ENCODE measurements at regions not wholly inside any gene's neighbourhood (a gene's known extent, or its start where the extent isn't known, plus 50 kb on each side); places are given as distances from the start of the nearest gene placed in this dataset.

DNA sequence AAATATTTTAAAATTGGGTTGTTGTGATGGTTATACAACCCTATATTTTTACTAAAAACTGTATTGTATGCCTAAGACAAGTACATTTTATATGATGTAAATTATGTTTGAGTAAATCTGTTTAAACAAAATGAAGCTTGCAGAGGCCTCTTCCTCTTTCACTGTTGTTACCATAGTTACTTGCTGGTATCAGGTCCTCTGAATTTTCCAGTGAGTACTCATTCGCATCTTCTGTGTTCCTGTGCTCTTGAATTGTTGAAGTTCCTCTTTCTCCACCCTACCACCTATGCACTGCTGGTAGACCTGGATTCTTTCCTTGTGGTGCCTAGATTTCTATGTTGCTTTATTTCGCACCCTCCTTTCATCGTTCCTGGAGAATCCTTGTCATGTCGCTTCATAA lies 938.5 kb upstream of the ACO1 start:
- H3K4me1 Mint-ChIP-seq = no peaks in the 10 kb centered on the region
- no peaks in the 10 kb centered on the region for H3K9me3 ChIP-seq (ENCODE audit: control insufficient read depth, insufficient read depth, low read length)
- intact Hi-C loops (cut with micrococcal nuclease) = no loop called here
- no peaks in the 10 kb centered on the region for H3K27me3 ChIP-seq (ENCODE audit: control insufficient read depth, insufficient read depth, low read length)
- no peaks in the 10 kb centered on the region for H3K36me3 Mint-ChIP-seq
- no peaks in the 10 kb centered on the region for H3K36me3 ChIP-seq (ENCODE audit: control insufficient read depth, insufficient read depth, low read length)
- 81% methylated on average over 3 of the region's 4 CpGs for WGBS (ENCODE audit: insufficient coverage)
- H3K4me3 ChIP-seq (ENCODE audit: low read length) = no peak overlapping the region
- no peak overlapping the region for H3K4me3 Mint-ChIP-seq
- H3K4me1 ChIP-seq (ENCODE audit: control insufficient read depth, insufficient read depth, low read length) = no peaks in the 10 kb centered on the region
- TF ChIP-seq, protein P1, sequence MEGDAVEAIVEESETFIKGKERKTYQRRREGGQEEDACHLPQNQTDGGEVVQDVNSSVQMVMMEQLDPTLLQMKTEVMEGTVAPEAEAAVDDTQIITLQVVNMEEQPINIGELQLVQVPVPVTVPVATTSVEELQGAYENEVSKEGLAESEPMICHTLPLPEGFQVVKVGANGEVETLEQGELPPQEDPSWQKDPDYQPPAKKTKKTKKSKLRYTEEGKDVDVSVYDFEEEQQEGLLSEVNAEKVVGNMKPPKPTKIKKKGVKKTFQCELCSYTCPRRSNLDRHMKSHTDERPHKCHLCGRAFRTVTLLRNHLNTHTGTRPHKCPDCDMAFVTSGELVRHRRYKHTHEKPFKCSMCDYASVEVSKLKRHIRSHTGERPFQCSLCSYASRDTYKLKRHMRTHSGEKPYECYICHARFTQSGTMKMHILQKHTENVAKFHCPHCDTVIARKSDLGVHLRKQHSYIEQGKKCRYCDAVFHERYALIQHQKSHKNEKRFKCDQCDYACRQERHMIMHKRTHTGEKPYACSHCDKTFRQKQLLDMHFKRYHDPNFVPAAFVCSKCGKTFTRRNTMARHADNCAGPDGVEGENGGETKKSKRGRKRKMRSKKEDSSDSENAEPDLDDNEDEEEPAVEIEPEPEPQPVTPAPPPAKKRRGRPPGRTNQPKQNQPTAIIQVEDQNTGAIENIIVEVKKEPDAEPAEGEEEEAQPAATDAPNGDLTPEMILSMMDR (IDR thresholded peaks at IDR 0.05) = no peak
- no peaks in the 10 kb centered on the region for H3K27me3 Mint-ChIP-seq (ENCODE audit: low read depth in 2 of 2)
- DNase-seq = no peak
- no peak overlapping the region for H3K27ac Mint-ChIP-seq
- ATAC-seq = no peak
- peaks cover 3 to 4% of the 10 kb centered on the region in 2 donors for H3K9me3 Mint-ChIP-seq
- no peak overlapping the region for H3K27ac ChIP-seq (ENCODE audit: low read length)

DNA sequence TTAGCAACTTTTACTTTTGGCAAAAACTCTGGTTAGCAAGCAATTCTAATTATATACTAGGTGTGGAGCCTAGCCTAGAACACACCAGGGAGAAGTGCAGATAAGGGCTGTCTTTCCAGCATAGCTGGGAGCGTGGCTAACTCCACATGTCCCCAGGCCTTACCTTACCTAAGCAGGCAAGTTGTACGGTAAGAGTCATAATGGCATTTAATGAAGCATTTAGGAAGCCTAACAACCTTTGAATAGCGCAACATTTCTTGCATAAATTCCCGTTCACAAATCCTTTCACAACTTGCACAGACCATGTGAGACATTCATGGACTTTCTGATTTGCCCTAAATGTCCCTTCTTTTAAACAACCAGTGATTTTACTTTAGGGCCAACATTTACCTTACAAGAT lies 917.4 kb upstream of the ACO1 start:
- intact Hi-C loops (cut with micrococcal nuclease) = no loop called here
- WGBS (ENCODE audit: insufficient coverage) = 81% methylated on average over 4 of the region's 4 CpGs
- ATAC-seq = no peak

DNA sequence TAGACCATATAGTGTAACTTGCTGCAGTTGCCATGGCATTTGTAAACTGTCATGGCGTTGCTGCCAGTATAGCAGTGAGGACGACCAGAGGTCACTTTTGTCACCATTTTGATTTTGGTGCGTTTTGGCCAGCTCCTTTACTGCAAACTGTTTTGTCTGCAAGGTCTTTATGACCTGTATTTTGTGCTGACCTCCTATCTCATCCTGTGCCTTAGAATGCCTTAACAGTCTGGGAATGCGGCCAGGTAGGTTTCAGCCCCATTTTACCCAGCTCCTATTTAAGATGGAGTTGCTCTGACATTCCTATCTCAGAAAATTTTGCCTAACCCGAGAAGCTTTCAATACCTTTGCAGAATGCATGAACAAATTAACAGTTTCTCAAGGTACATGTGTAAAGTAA lies 914.4 kb upstream of the ACO1 start:
- H3K27ac ChIP-seq (ENCODE audit: low read length) = no peak overlapping the region
- ATAC-seq (no peak), DNase-seq (no peak)
- H3K4me3 ChIP-seq (ENCODE audit: low read length) = no peak overlapping the region
- no peaks in the 10 kb centered on the region for H3K27me3 Mint-ChIP-seq (ENCODE audit: low read depth in 2 of 2)
- H3K27ac Mint-ChIP-seq = no peak overlapping the region
- H3K36me3 ChIP-seq (ENCODE audit: control insufficient read depth, insufficient read depth, low read length) = no peaks in the 10 kb centered on the region
- H3K9me3 ChIP-seq (ENCODE audit: control insufficient read depth, insufficient read depth, low read length) = no peaks in the 10 kb centered on the region
- no peaks in the 10 kb centered on the region for H3K36me3 Mint-ChIP-seq
- no peak overlapping the region for H3K4me3 Mint-ChIP-seq
- TF ChIP-seq, protein P1 (IDR thresholded peaks at IDR 0.05) = no peak
- H3K9me3 Mint-ChIP-seq = peaks cover 5 to 12% of the 10 kb centered on the region in 2 donors
- no peaks in the 10 kb centered on the region for H3K4me1 ChIP-seq (ENCODE audit: control insufficient read depth, insufficient read depth, low read length)
- H3K4me1 Mint-ChIP-seq = no peaks in the 10 kb centered on the region
- 81% methylated on average over 4 of the region's 5 CpGs for WGBS (ENCODE audit: insufficient coverage)
- intact Hi-C loops (cut with micrococcal nuclease) = no loop called here
- H3K27me3 ChIP-seq (ENCODE audit: control insufficient read depth, insufficient read depth, low read length) = no peaks in the 10 kb centered on the region

More for the DNA sequence above, 917.4 kb upstream of the ACO1 start:
- Histone ChIP-seq H3K9me3 (ENCODE audit: control insufficient read depth, insufficient read depth, low read length) (no peaks in the 10 kb centered on the region), H3K4me3 (ENCODE audit: low read length) (no peak overlapping the region), H3K27ac (ENCODE audit: low read length) (no peak overlapping the region), H3K27me3 (ENCODE audit: control insufficient read depth, insufficient read depth, low read length) (no peaks in the 10 kb centered on the region), H3K4me1 (ENCODE audit: control insufficient read depth, insufficient read depth, low read length) (no peaks in the 10 kb centered on the region), H3K36me3 (ENCODE audit: control insufficient read depth, insufficient read depth, low read length) (no peaks in the 10 kb centered on the region)
- Mint-ChIP-seq H3K27me3 (ENCODE audit: low read depth in 2 of 2) (no peaks in the 10 kb centered on the region), H3K27ac (no peak overlapping the region), H3K4me1 (no peaks in the 10 kb centered on the region), H3K36me3 (no peaks in the 10 kb centered on the region), H3K9me3 (peaks cover 5 to 12% of the 10 kb centered on the region in 2 donors), H3K4me3 (no peak overlapping the region)
- no peak for DNase-seq
- TF ChIP-seq, protein P1 (IDR thresholded peaks at IDR 0.05) = no peak

DNA sequence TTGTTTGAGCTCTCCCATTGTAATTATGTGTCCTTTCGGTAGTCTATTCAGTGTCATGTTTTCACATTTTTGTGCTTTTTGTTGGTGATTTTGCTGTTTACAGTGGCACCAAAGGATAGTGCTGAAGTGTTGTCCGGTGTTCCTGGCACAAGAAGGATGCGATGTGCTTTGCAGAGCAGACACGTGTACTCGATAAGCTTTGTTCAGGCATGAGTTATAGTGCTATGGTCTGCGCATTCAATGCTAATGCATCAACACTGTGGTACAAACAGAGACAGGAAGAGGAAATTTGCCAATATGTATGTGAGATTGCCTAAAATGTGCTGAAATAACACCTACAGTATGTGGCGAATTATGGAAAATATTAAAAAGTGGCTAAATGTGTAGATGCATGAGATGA lies 913.4 kb upstream of the ACO1 start:
- intact Hi-C loops (cut with micrococcal nuclease) = no loop called here
- Mint-ChIP-seq H3K9me3 (peaks cover 5 to 12% of the 10 kb centered on the region in 2 donors), H3K36me3 (no peaks in the 10 kb centered on the region), H3K27ac (no peak overlapping the region), H3K4me1 (no peaks in the 10 kb centered on the region), H3K27me3 (ENCODE audit: low read depth in 2 of 2) (no peaks in the 10 kb centered on the region), H3K4me3 (no peak overlapping the region)
- Histone ChIP-seq H3K4me3 (ENCODE audit: low read length) (no peak overlapping the region), H3K4me1 (ENCODE audit: control insufficient read depth, insufficient read depth, low read length) (no peaks in the 10 kb centered on the region), H3K27me3 (ENCODE audit: control insufficient read depth, insufficient read depth, low read length) (no peaks in the 10 kb centered on the region), H3K9me3 (ENCODE audit: control insufficient read depth, insufficient read depth, low read length) (no peaks in the 10 kb centered on the region), H3K36me3 (ENCODE audit: control insufficient read depth, insufficient read depth, low read length) (no peaks in the 10 kb centered on the region), H3K27ac (ENCODE audit: low read length) (no peak overlapping the region)
- TF ChIP-seq, protein P1 (IDR thresholded peaks at IDR 0.05) = no peak
- WGBS (ENCODE audit: insufficient coverage) = 89% methylated on average over 7 of the region's 7 CpGs
- no peak for ATAC-seq
- DNase-seq = no peak
